BE2C (cell line): ENCODE measurements at regions not wholly inside any gene's neighbourhood (a gene's known extent, or its start where the extent isn't known, plus 50 kb on each side); places are given as distances from the start of the nearest gene placed in this dataset.

Source experiments
- DNase-seq: peaks from one replicate; pipeline ENCODE4 v3.0.0-alpha.2; 2020
- H3K27me3 ChIP-seq: fragments of 250-450 bp; sonication (Bioruptor Pico); 2 replicates; pipeline ENCODE4 v1.5.1; 2020; ENCODE audit warnings: mild to moderate bottlenecking
- H3K36me3 ChIP-seq: fragments of 250-450 bp; sonication (Bioruptor Pico); 2 replicates; pipeline ENCODE4 v1.5.1; 2020; ENCODE audit warnings: mild to moderate bottlenecking
- H3K4me1 ChIP-seq: fragments of 250-450 bp; sonication (Bioruptor Pico); 2 replicates; pipeline ENCODE4 v1.5.1; 2020
- H3K4me3 ChIP-seq: 2 replicates; pipeline ENCODE4 v1.5.1; 2011; ENCODE audit warnings: low read depth, low read length
- H3K9me3 ChIP-seq: fragments of 250-450 bp; sonication (Bioruptor Pico); 2 replicates; pipeline ENCODE4 v1.5.1; 2020
- CTCF ChIP-seq: IDR thresholded peaks from 2 replicates; pipeline ENCODE4 v1.5.1; 2012; ENCODE audit warnings: mild to moderate bottlenecking, low read depth, low read length

DNA sequence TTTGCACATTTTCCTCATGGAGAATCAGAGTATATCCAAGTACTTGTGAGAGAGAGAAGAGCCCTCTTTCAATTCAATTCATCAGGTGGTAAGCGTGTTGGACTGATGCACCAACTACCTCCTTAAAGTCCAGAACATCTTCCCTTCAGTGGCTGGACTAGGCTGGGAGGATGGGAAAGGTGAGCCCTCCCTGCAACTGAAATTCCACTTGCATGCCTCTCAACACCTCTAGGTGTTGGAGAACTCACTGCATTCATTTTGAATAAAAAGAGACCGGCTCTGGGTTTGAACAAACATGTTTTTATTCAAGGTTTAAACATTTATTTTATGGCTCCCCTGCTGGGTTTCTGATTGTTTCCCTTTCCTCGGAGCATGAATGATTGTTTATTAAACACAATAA is 573.5 kb downstream of the CCSER2 start:
- no peak overlapping the region for H3K4me3 ChIP-seq
- H3K36me3 ChIP-seq = no peaks in the 10 kb centered on the region
- no peak for DNase-seq
- H3K27me3 ChIP-seq = no peaks in the 10 kb centered on the region
- H3K9me3 ChIP-seq = no peaks in the 10 kb centered on the region
- no peak for TF ChIP-seq CTCF
- H3K4me1 ChIP-seq = no peaks in the 10 kb centered on the region

GRCh38 chr10:84902553-84902952 is 574.2 kb downstream of the CCSER2 start:
- no peak for DNase-seq
- H3K36me3 ChIP-seq = no peaks in the 10 kb centered on the region
- no peak overlapping the region for H3K4me3 ChIP-seq
- H3K27me3 ChIP-seq = no peaks in the 10 kb centered on the region
- H3K4me1 ChIP-seq = no peaks in the 10 kb centered on the region
- H3K9me3 ChIP-seq = no peaks in the 10 kb centered on the region
- no peak for TF ChIP-seq CTCF

GRCh38 chr10:84903320-84903719 is 574.9 kb downstream of the CCSER2 start:
- Histone ChIP-seq H3K4me3 (no peak overlapping the region), H3K27me3 (no peaks in the 10 kb centered on the region), H3K36me3 (no peaks in the 10 kb centered on the region), H3K9me3 (no peaks in the 10 kb centered on the region), H3K4me1 (no peaks in the 10 kb centered on the region)
- DNase-seq = no peak
- TF ChIP-seq CTCF = no peak

- no peak overlapping the region for H3K4me3 ChIP-seq
- DNase-seq = no peak
- H3K4me1 ChIP-seq = no peaks in the 10 kb centered on the region
- TF ChIP-seq CTCF = no peak
- peaks cover 2% of the 10 kb centered on the region; the same call in 1 of the 2 replicates for H3K27me3 ChIP-seq
- H3K36me3 ChIP-seq = no peaks in the 10 kb centered on the region
- H3K9me3 ChIP-seq = no peaks in the 10 kb centered on the region
These were observed 579.1 kb downstream of the CCSER2 start for GRCh38 chr10:84907461-84908009.

DNA sequence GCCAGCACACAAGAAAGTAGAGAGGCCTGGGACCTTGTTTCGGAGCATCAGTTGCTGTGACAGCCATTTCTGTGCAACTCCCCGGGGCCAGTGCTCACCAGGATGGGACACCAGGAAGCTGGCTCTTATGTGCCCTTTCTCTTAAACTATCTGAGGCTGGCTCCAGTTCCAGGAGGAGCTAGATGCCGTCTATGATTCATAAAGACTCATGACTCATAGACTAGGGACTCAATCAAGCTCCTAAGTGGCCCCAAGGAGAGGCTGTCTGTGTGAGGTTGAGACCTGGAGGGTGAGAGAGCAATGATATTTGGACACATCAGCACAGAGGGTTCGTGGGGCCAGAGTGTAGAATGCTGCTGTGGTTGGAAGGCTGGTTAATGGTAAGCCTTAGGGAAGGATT is 580.1 kb downstream of the CCSER2 start:
- Histone ChIP-seq H3K27me3 (peaks cover 2% of the 10 kb centered on the region; the same call in 1 of the 2 replicates), H3K4me3 (no peak overlapping the region), H3K4me1 (no peaks in the 10 kb centered on the region), H3K9me3 (no peaks in the 10 kb centered on the region), H3K36me3 (no peaks in the 10 kb centered on the region)
- no peak for DNase-seq
- no peak for TF ChIP-seq CTCF

DNA sequence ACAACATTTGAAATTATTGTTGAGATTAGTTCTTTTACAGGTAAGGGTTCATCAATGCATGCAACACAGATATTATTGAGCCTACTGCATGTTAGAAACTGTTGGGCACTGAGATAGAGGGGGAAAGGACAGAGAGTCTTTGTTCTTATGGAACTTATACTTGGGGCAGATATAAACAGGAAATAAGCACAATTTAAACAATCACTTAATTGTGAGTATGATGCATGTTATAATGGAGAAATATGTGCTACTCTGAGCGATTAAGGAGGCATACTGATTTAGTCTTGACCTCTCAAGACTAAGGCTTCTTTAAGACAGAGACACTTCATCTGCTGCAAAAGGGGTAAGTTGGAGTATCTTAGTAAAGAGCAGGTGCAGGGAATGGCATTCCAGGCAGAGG is 593.3 kb downstream of the CCSER2 start:
- Histone ChIP-seq H3K27me3 (peaks cover 11% of the 10 kb centered on the region; the same call in 1 of the 2 replicates), H3K9me3 (no peaks in the 10 kb centered on the region)
- TF ChIP-seq CTCF = no peak

More for the DNA sequence above, 593.3 kb downstream of the CCSER2 start:
- H3K4me1 ChIP-seq = no peaks in the 10 kb centered on the region
- no peaks in the 10 kb centered on the region for H3K36me3 ChIP-seq
- no peak overlapping the region for H3K4me3 ChIP-seq
- DNase-seq = no peak
